Memory B cell (primary cell): ENCODE measurements at regions not wholly inside any gene's neighbourhood (a gene's known extent, or its start where the extent isn't known, plus 50 kb on each side); places are given as distances from the start of the nearest gene placed in this dataset.
"Not testable (repeated sequence)": the region's sequence is repeated elsewhere in the genome, so short reads cannot be mapped to it uniquely, and the experiment has no call there.

ENCODE experiments used
- ATAC-seq: fragments of 150-1000 bp; cut with Tn5 transposase; 2 replicates; pipeline ENCODE4 v1.10.0; 2021; ENCODE audit warnings: low read depth, mild to moderate bottlenecking, moderate library complexity
- DNase-seq, 2 donors: peaks; one replicate each; pipeline ENCODE4 v3.0.0; 2022; ENCODE audit warnings: low spot score in 2 of 2
- H3K27ac Mint-ChIP-seq: one replicate; pipeline ENCODE4 v1.8.0; 2022; ENCODE audit warnings: mild to moderate bottlenecking, moderate library complexity, mixed read lengths
- H3K27me3 Mint-ChIP-seq: one replicate; pipeline ENCODE4 v1.8.0; 2022; ENCODE audit warnings: mixed read lengths
- H3K36me3 Mint-ChIP-seq: one replicate; pipeline ENCODE4 v1.8.0; 2022; ENCODE audit warnings: mild to moderate bottlenecking, mixed read lengths
- H3K4me1 Mint-ChIP-seq: one replicate; pipeline ENCODE4 v1.8.0; 2022; ENCODE audit warnings: mixed read lengths
- H3K4me3 Mint-ChIP-seq: one replicate; pipeline ENCODE4 v1.8.0; 2022; ENCODE audit warnings: mild to moderate bottlenecking, moderate library complexity, mixed read lengths
- H3K9me3 Mint-ChIP-seq: one replicate; pipeline ENCODE4 v1.8.0; 2022; ENCODE audit warnings: mixed read lengths

DNA sequence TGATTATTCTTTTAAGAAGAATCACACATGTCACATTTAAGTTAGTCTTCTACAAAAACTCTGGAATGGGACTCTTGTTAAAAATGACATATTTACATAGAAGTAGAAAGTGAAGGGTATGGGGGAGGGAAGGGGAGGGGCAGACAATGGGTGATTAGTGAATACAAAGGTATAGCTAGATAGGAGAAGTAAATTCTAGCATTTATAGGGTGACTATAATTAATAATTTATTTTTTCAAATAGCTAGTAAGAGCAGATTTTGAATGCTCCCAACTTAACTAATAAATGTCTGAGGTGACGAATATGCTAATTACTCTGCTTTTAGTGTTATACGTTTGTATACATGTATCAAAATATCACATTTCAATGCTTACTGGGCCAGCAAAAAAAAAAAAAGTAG, 59.4 kb downstream of the BLTP3B start:
- peaks cover 62% of the 10 kb centered on the region for H3K36me3 Mint-ChIP-seq
- DNase-seq (no peak), ATAC-seq (no peak)
- H3K4me1 Mint-ChIP-seq, result no peaks in the 10 kb centered on the region
- H3K27me3 Mint-ChIP-seq, result no peaks in the 10 kb centered on the region
- H3K9me3 Mint-ChIP-seq, result peaks cover 13% of the 10 kb centered on the region
- H3K27ac Mint-ChIP-seq, result no peak overlapping the region
- H3K4me3 Mint-ChIP-seq, result no peak overlapping the region

DNA sequence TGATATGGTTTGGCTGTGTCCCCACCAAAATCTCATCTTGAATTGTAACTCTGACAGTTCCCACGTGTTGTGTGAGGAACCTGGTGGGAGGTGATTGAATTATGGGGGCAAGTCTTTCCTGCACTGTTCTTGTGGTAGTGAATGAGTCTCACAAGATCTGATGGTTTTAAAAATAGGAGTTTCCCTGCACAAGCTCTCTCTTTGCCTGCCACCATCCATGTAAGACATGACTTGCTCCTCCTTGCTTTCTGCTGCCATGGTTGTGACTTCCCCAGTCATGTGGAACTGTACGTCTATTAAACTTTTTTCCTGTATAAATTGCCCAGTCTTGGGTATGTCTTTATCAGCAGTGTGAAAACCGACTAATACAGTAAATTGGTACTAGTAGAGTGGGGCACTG, 63.9 kb downstream of the BLTP3B start:
- DNase-seq, H3K4me3 Mint-ChIP-seq, H3K4me1 Mint-ChIP-seq, ATAC-seq, H3K27me3 Mint-ChIP-seq, H3K27ac Mint-ChIP-seq: not testable (repeated sequence)
- Mint-ChIP-seq H3K9me3 (peaks cover 13% of the 10 kb centered on the region), H3K36me3 (peaks cover 68% of the 10 kb centered on the region)

DNA sequence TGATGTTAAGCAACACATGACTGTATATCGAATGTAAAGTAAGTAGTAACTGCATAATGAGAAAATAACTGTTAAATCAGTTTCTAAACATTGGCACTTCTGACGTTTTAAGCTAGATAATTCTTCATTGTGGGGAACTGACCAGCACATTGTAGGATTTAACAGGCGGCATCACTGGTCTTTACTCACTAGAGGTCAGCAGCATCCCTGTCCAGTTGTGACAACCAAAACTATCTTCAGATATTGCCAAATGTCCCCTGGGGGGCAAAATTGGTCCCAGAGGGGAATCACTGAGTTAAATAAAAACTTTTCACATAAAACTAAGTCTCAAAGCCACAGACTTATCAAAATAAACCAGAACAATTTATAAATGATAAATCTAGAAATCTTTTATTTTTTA, 65.3 kb downstream of the BLTP3B start:
- DNase-seq, result no peak
- Mint-ChIP-seq H3K36me3 (peaks cover 59% of the 10 kb centered on the region), H3K9me3 (peaks cover 13% of the 10 kb centered on the region), H3K4me3 (no peak overlapping the region), H3K27ac (no peak overlapping the region), H3K4me1 (no peaks in the 10 kb centered on the region), H3K27me3 (no peaks in the 10 kb centered on the region)
- no peak for ATAC-seq

DNA sequence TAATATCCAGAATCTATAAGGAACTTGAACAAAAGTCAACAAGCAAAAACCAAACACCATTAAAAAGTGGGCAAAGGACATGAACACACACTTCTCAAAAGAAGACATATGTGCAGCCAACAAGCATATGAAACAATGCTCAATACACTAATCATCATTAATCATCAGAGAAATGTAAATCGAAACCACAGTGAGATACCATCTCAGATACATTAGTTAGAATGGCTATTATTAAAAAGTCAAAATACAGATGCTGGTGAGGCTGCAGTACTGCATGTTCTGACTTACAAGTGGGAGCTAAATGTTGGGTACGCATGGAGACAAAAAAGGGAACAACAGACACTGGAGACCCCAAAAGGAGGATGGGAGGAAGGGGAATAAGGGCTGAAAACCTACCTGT, 67.1 kb downstream of the BLTP3B start:
- Mint-ChIP-seq H3K4me1 (no peaks in the 10 kb centered on the region), H3K36me3 (peaks cover 44% of the 10 kb centered on the region), H3K9me3 (peaks cover 7% of the 10 kb centered on the region), H3K4me3 (no peak overlapping the region), H3K27me3 (no peaks in the 10 kb centered on the region), H3K27ac (no peak overlapping the region)
- no peak for DNase-seq
- ATAC-seq, result no peak

DNA sequence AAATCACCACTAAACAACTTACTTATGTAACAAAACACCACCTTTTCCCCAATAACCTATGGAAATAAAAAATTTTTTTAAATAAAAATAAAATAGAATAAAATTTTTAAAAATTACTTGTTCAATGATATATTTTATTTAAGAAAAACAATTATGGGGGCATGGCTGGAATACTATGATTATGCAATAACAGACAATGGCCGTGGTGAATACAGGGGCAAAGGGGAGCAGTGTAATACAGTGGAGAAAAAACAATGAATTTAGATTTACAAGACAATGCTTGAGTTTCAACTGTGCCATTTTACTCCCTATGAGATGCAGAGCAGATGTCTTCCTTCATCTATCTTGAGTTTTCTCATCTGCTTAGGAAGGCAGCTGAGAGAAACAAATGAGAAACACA, 72.9 kb downstream of the BLTP3B start:
- no peak for ATAC-seq
- H3K27ac Mint-ChIP-seq, result no peak overlapping the region
- DNase-seq, result no peak
- H3K36me3 Mint-ChIP-seq, result peaks cover 60% of the 10 kb centered on the region
- no peak overlapping the region for H3K4me3 Mint-ChIP-seq
- no peaks in the 10 kb centered on the region for H3K4me1 Mint-ChIP-seq
- no peaks in the 10 kb centered on the region for H3K27me3 Mint-ChIP-seq
- peaks cover 24% of the 10 kb centered on the region for H3K9me3 Mint-ChIP-seq

DNA sequence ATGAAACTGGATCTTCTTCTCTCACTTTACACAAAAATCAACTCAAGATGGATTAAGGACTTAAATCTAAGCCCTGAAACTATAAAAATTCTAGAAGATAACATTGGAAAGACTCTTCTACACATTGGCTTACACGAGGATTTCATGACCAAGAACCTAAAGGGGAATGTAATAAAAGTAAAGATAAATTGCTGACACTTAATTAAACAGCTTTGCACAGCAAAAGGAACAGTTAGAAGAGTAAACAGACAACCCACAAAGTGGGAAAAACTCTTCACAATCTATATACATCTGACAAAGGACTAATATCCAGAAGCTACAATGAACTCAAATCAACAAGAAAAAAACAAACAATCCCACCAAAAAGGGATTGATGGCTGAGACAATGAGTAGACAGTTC, 74.4 kb downstream of the BLTP3B start:
- Mint-ChIP-seq H3K4me1 (no peaks in the 10 kb centered on the region), H3K9me3 (peaks cover 29% of the 10 kb centered on the region), H3K4me3 (no peak overlapping the region), H3K27ac (no peak overlapping the region), H3K27me3 (no peaks in the 10 kb centered on the region), H3K36me3 (peaks cover 62% of the 10 kb centered on the region)
- ATAC-seq, result no peak
- no peak for DNase-seq

DNA sequence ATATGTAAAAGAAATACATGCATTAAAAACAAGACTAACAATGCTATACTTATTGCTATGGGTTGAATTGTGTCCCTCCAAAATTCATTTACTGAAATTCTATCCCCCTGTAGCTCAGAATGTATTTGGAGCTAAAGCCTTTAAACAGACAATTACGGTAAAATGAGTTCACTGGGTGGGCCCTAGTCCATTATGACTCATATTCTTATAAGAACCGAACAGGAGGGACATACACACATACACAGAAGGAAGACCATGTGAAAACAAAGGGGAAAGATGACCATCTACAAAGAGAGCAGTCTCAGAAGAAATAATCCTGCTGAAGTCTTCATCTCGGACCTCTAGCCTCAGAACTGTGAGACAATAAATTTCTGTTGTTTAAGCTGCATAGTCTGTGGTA, 77.1 kb upstream of the ANKS1B start:
- ATAC-seq, result no peak
- H3K4me1 Mint-ChIP-seq, result peaks cover 3% of the 10 kb centered on the region
- H3K27ac Mint-ChIP-seq, result no peak overlapping the region
- no peak for DNase-seq
- no peaks in the 10 kb centered on the region for H3K27me3 Mint-ChIP-seq
- H3K9me3 Mint-ChIP-seq, result peaks cover 12% of the 10 kb centered on the region
- peaks cover 58% of the 10 kb centered on the region for H3K36me3 Mint-ChIP-seq
- H3K4me3 Mint-ChIP-seq, result no peak overlapping the region

DNA sequence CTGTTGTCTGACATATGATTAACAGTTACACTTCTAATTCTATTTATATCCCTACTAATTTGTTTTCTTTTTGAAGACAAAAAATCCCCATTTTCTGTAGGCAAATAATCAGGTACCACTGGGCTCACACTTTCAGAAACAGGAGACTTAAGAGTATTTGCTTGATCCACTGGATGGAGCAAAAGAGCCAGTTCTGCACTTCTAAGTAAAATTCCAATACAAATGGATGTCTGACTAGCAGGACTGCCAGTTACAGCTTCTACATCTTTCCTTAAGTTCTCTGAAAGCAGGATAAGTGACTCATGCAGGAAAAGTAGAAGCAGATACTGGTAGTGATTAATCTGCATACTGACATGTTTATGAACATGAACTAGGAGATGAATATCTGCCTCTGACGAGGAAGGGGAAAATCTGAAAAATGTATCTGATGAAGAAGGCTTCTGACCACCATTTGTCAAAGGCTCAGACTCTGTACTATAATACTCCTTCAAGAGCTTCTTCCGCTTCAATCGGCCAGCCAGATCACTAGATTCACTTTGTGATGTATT, 73.8 kb upstream of the ANKS1B start:
- DNase-seq, result no peak
- no peaks in the 10 kb centered on the region for H3K9me3 Mint-ChIP-seq
- peaks cover 36% of the 10 kb centered on the region for H3K36me3 Mint-ChIP-seq
- no peak for ATAC-seq
- peak overlapping the region; percentile 50 for H3K27ac Mint-ChIP-seq
- no peak overlapping the region for H3K4me3 Mint-ChIP-seq
- peaks cover 3% of the 10 kb centered on the region for H3K4me1 Mint-ChIP-seq
- H3K27me3 Mint-ChIP-seq, result no peaks in the 10 kb centered on the region

DNA sequence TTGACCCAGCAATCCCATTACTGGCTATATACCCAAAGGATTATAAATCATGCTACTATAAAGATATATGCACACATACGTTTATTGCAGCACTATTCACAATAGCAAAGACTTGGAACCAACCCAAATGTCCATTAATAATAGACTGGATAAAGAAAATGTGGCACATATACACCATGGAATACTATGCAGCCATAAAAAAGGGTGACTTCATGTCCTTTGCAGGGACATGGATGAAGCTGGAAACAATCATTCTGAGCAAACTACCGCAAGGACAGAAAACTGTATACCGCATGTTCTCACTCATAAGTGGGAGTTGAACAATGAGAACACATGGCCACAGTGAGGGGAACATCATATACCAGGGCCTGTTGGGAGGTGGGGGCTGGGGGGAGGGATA, 61.5 kb upstream of the ANKS1B start:
- H3K27me3 Mint-ChIP-seq, H3K4me3 Mint-ChIP-seq, H3K4me1 Mint-ChIP-seq, H3K9me3 Mint-ChIP-seq, ATAC-seq, DNase-seq, H3K27ac Mint-ChIP-seq: not testable (repeated sequence)
- peaks cover 49% of the 10 kb centered on the region for H3K36me3 Mint-ChIP-seq

DNA sequence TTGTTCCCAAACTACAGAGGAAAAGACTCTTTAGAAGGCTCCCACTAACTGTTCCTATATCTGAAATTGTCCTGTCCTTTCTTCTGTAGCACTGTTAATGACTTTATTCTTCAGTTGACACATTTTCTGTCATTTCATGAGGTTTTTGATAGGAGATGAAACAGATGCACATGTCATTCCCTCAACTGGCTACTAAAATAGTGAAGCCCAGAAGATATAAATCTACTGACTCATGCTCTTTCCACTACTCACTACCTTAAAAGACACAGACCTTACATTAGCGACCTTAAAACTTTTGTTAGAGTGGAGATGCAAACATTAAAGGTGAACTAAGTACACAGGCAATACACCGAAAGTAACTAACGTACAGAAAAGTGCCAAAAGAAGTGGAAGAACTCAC, 59.5 kb upstream of the ANKS1B start:
- no peak overlapping the region for H3K27ac Mint-ChIP-seq
- H3K9me3 Mint-ChIP-seq, result peaks cover 2% of the 10 kb centered on the region
- H3K4me3 Mint-ChIP-seq, result no peak overlapping the region
- H3K4me1 Mint-ChIP-seq, result no peaks in the 10 kb centered on the region
- no peak for ATAC-seq
- no peak for DNase-seq
- peaks cover 50% of the 10 kb centered on the region for H3K36me3 Mint-ChIP-seq
- no peaks in the 10 kb centered on the region for H3K27me3 Mint-ChIP-seq

DNA sequence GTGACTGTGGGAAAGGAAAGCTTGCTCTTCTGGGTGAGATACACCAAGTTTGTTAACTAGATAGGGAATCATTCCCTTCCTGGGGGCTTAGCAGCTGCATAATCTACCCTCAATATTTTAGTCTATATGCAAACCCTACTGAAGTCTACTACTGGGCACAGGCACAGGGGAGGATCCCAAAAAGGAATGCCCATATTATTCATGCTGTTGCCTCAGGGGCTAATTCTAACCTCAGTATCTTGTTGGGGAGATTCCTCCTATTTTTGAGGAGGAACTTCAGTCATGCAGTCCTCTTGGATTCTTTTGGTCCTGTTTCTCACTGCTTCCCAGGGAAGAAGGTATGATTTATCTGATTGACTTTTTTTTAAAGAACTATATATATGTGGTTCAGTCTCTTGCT, 58.9 kb upstream of the ANKS1B start:
- H3K36me3 Mint-ChIP-seq, result peaks cover 49% of the 10 kb centered on the region

More for the DNA sequence above, 58.9 kb upstream of the ANKS1B start:
- Mint-ChIP-seq H3K4me1 (no peaks in the 10 kb centered on the region), H3K27me3 (no peaks in the 10 kb centered on the region), H3K4me3 (no peak overlapping the region), H3K27ac (no peak overlapping the region), H3K9me3 (peaks cover 2% of the 10 kb centered on the region)
- ATAC-seq (no peak), DNase-seq (no peak)
